Mammary epithelial cell (primary cell): ENCODE measurements at regions not wholly inside any gene's neighbourhood (a gene's known extent, or its start where the extent isn't known, plus 50 kb on each side); places are given as distances from the start of the nearest gene placed in this dataset.

ENCODE experiments used
- CTCF ChIP-seq, 2 donors: IDR thresholded peaks in 1 of 2; conservative IDR thresholded peaks in 1 of 2; 2 replicates each; pipeline ENCODE4 v1.5.1; 2011 to 2012; ENCODE audit warnings: inconsistent platforms in 2 of 2, low read length in 2 of 2, mild to moderate bottlenecking in 2 of 2, control low read depth in 1 of 2, low read depth in 1 of 2; ENCODE audit not compliant: insufficient read depth in 1 of 2; ENCODE audit errors: extremely low read depth in 1 of 2
- EZH2 ChIP-seq: IDR thresholded peaks from 2 replicates; pipeline ENCODE4 v1.6.1; 2012; ENCODE audit warnings: low read length, inconsistent platforms, borderline replicate concordance

DNA sequence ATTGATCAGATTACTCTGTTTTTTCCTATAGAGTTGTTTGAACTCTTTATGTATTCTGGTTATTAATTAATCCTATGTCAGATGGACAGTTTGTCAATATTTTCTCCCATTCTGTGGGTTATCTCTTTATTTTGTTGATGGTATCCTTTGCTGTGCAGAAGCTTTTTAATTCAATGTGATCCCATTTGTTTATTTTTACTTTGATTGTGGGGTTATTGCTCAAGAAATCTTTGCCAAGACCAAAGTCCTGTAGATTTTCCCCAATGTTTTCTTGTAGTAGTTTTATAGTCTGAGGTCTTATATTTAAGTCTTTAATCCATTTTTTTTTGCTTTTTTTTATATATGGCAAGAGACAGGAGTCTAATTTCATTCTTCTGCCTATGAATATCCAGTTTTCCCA lies 86.2 kb upstream of the FIGN start:
- TF ChIP-seq CTCF (conservative IDR thresholded peaks at IDR 0.05 in 1 of 2, IDR thresholded peaks at IDR 0.05 in 1 of 2; ENCODE audit: extremely low read depth in 1 of 2, insufficient read depth in 1 of 2, low read depth in 1 of 2, low read length in 2 of 2) (no peak), EZH2 (no peak)
